ENCODE measurements at regions not wholly inside any gene's neighbourhood (a gene's known extent, or its start where the extent isn't known, plus 50 kb on each side); places are given as distances from the start of the nearest gene placed in this dataset.
"Not testable (repeated sequence)": the region's sequence is repeated elsewhere in the genome, so short reads cannot be mapped to it uniquely, and the experiment has no call there.

- no peak for DNase-seq (ENCODE audit: low spot score)
Measured at GRCh38 chr4:30837861-30838260, 117.7 kb downstream of the PCDH7 start.

DNA sequence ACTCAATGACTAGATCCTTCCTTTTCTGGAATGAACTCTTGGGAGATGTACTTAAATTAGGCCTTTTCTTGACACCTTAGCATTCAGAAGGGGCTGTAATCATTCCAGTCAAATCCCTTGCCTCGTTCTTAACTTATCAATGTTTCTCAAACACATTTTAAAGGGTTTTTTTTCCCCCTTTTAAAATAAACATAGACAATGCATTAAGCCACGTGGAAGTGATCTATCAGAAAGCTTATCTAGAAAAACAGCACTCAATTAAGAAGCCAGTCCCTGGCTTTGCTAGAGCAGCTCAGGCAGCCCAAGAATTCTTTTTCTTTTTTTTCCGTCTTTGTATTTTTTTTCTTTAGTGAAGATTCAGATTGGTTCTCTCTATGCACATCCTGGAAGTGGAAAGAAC is 118.2 kb downstream of the PCDH7 start:
- DNase-seq (ENCODE audit: low spot score): no peak

DNA sequence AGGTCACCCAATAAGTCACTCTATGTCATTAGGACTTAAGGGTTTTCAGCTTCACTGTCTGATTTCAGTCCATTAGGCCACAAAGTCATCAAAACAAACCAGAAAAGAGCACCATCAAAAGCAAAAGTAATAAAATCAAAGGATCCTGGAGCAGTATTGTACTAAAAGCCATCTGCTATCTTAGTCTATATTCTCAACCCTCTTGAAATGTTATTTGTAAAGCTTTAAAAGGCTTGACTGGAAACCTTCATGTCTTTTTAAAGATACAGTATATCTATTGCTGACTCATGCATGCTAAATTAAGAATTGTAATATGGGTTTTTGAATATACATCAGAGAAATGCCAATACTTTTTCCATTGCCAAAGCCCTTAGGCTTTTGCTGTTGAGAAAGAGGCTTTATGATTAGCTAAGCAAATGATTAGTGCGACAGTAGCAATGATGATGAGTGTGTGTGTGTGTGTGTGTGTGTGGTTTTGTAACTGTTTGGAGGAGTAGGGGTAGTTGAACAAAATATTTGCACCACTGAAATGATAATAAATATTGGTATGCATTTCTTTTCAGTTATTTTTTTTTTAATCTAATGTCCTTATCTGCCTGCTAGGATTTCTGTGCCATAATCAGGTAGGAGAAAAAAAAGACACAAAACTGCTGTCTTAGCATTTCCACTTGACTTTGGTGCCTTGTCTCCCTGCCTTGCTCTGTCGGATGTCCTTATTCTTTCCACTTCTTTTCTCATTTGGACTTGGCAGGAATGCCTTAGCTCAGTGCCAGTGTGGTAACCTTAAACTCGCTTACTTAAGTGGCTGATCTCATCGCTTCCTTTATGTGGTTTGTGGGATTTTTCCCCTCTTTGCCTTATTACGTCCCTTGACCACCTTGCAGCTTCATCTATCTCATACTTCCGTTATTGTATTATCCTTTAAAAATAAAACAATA is 119.7 kb downstream of the PCDH7 start:
- DNase-seq (ENCODE audit: low spot score): no peak

DNA sequence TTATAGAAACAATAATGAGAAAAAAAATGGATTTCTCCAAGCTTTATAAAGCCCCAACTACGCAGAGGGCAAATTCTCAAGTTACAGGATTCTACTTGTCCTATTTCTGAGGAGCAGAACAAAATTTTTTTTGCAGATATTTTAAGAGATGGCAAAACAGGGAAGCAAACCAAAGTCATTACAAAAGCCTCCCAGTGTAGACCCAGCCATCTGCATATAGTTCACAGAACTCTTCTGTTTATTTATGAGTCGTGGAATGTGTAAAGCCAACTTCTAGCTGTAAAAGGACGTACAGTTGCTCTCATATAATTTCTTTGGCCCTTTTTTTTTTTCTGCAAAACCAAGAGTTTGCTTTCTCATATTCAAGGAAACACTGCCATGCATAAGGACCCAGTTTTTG is 120.4 kb downstream of the PCDH7 start:
- no peak for DNase-seq (ENCODE audit: low spot score)

DNA sequence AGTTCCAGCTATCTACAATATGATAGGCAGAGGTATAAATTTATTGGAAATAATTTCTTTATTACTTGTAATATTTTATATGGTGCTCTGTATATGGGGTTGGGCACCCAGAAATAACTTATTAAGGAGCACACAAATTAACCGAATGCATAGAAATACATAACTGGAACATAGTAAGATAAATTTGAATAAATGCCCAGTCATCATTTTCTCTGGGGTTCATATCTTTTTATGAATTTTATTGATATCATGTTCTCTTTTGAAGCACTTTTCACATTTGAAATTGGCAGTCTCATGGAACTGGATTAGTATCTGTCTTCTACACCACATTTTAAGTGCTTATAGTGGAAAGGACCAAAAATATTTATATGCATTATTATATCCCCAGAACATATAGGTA is 122.0 kb downstream of the PCDH7 start:
- no peak for DNase-seq (ENCODE audit: low spot score)

DNA sequence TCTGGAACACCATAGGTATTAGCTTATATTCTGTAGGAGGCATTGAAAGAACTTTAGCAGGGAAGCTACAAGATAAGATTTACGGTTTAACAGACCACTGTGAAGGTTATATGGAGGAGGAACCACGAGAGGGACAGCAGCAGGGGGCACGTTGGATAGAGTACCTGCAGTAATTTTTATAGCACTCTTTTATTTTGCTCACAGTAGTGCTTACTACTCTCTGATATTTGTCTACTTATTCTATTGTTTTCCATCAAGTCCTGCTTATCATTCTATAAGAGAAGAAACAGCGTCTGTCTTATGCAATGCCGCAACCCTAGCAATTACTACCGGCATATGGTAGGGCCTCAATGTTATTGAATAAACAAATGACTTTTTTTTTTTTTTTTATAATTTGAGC is 122.5 kb downstream of the PCDH7 start:
- no peak for DNase-seq (ENCODE audit: low spot score)

GRCh38 chr4:30844861-30845582 is 124.9 kb downstream of the PCDH7 start:
- no peak for DNase-seq (ENCODE audit: low spot score)

DNA sequence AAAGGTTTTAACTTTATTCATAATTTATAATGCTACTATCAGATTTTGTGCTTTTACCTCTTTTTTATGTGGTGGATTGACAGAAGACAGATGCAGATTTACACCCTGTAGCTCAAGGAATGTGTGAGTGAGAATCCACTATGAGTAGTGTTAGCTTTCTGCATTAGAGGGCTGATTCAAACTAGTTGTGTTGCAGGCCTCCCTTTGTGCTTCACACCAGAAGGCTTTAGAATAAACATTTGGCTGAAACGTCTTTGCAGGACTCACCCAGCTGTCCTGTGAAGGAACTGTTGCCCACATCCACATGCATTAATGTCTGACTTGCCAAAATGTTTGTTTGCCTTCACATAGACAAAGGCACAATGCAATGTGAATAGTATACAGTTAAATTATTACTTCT is 127.0 kb downstream of the PCDH7 start:
- no peak for DNase-seq (ENCODE audit: low spot score)

DNA sequence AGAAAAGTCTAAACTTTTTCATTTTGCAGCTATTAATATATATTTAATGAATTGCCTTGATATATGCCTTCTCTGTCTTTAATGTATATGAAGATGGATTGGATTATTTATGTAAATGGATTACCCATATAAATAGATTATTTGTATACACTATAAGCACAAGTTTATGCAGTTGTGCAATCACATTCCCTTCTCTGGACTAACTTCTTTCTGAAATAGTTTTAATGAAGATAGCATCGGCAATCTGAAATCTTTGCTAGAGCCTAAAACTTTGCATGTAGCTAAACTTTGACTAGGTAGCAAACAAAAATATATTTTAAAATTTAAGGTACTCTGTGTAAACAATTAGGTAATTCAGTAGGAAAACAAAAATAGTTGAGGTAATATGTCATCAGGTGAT is 127.8 kb downstream of the PCDH7 start:
- no peak for DNase-seq (ENCODE audit: low spot score)

- no peak for DNase-seq (ENCODE audit: low spot score)
Measured at GRCh38 chr4:30854531-30854930, 134.4 kb downstream of the PCDH7 start.

DNA sequence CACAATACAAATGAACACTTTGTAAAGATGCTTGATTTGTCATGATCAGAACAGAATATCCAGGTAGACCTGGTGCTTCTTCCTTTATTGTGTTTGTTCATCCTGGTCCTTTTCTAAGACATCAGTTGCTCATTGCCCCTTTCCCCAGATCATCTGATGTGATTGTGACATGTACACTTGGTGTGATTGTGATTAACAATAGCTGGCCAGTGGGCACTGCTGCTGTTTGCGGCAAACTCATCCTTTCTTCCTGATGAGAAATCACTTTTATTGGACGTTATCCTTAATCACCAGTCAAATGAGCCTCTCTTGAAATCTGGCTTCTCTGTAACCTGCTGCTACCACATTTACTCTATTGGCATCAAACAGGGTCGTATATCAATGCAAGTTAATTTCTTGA is 135.1 kb downstream of the PCDH7 start:
- no peak for DNase-seq (ENCODE audit: low spot score)

- DNase-seq (ENCODE audit: low spot score): no peak
Measured at GRCh38 chr4:30856795-30857564, 136.8 kb downstream of the PCDH7 start.

DNA sequence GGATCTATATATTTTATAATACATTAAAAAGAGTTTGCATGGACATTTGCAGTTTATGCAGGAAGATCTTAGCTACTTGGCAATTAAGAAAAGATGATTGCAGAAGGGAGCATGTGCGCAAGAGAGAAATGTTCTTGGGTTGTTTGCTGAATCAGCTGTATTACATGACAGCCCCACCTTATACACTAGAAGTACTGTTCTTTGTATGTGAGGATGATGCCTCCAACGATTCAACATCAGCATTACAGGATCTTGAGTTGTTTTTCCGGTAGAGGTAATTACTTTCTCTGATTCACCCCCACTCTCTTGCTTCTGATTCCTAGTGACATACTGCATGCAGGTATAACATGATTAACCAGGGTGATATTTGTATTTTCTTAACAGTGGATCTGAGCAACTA is 140.8 kb downstream of the PCDH7 start:
- DNase-seq (ENCODE audit: low spot score): no peak

DNA sequence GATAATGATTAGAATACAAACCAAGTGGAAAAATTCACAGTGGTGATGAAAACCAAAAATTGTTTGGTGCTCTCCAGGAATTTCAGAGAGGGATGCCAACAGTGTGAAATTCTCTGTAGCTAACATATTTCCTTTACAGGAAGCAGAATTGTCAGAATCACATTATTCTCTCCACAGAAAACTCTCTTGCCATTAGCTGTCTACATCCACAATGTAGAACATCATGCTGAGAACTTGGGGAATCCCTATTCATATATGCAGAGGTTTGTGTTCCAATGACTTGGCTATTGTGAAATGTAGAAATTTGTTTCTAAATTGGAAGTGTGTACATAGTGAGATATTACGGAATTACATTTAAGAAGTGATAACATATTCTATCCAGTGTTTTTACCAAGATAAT is 142.0 kb downstream of the PCDH7 start:
- no peak for DNase-seq (ENCODE audit: low spot score)

GRCh38 chr4:30863021-30863420 is 142.9 kb downstream of the PCDH7 start:
- no peak for DNase-seq (ENCODE audit: low spot score)

DNA sequence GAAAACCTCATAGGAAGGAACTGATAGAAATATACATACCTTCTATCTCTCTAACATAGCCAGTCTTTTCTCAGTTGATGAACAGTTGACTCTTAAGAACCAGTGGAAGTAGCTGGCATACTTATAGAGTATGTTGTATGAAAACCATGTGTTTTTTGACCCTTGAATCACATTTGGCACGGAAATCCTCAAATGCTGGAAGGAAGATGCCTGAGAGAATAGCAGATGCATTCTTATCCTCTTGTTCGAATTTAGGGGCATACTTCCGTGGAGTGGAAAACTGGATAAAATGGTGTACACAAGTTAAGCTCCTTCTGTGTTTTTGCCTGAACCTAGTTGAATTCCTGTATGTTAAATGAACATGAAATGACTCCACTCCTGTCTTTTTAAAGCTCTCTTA is 145.5 kb downstream of the PCDH7 start:
- no peak for DNase-seq (ENCODE audit: low spot score)

DNA sequence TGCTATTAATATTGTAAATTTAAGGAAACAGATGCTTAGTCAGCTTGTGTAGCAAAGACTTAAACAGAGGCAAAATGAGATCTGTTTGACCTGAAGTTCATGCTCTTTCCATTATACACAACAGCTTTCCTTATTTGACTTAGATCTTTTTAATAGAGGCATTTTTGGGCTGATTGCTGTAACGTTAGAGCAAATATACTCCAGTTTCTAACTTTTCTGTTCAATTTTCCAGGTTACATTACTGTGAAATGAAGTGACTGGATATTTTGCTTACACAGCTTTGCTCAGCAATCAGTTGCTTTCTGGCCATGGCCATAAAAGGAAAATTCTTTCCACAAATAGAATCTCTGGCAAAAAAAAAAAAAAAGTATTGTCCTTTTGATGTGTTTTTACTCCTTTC is 146.2 kb downstream of the PCDH7 start:
- DNase-seq (ENCODE audit: low spot score): no peak

DNA sequence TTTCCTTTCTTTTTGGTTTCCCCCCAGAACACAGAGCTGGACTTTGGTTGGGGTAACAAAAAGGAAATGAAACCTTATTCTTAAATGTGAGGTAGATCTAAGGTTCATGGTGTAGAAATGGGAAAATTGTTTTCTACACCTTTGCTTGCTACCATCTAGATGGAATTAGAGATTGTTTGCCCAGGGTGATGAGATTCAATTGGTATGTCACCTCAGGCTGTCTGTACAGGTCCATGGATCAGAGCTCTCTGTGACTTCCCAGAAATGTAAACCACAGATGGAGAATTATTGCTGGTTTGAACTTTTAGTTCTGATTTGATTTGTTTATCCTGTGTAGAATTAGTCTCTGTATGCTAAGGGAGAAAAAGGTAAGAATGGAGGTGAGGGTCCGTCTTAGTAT is 146.7 kb downstream of the PCDH7 start:
- no peak for DNase-seq (ENCODE audit: low spot score)

GRCh38 chr4:30867427-30867826 is 147.3 kb downstream of the PCDH7 start:
- DNase-seq (ENCODE audit: low spot score): no peak

DNA sequence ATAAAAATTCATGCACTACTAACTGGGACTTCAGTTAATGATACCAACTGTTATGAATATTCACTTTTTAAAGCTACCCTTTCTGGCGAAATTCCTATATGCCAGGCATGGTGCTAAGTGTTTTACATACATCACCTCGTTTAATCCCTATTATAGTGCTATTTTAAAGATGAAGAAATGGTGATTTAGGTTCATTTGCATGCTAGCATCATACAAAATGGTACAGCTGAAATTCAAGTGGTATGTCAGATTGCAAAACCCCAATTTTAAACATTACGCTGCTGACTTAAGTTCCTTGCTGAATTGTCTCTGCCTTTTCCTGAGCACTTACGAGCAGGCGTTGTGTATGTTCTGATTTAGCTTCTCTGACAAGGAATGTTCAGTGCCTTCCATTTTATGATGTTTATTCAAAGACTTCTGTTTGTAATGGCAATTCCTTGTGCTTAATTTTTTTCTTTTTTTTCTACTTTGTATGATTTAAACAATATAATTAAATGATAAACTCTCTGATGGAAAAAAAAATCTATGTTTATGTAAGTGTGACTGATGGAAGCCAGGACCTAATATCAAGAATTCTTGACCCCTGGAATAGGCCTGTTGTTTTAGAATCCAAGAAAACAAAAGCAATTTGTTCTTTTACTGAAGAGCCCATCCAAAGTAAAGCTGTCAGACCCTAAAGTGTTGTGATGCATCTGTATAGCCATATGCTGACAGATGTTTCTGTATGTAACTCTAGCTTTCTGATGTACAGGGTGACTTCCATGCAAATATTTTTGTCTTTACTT is 148.1 kb downstream of the PCDH7 start:
- no peak for DNase-seq (ENCODE audit: low spot score)

GRCh38 chr4:30869387-30869786 is 149.2 kb downstream of the PCDH7 start:
- not testable (repeated sequence) for DNase-seq (ENCODE audit: low spot score)

GRCh38 chr4:30870513-30870912 is 150.3 kb downstream of the PCDH7 start:
- no peak for DNase-seq (ENCODE audit: low spot score)
